ENCODE measurements at regions not wholly inside any gene's neighbourhood (a gene's known extent, or its start where the extent isn't known, plus 50 kb on each side); places are given as distances from the start of the nearest gene placed in this dataset.

- no peaks in the 10 kb centered on the region for H3K9me3 Mint-ChIP-seq
- H3K27ac Mint-ChIP-seq: no peak overlapping the region
- H3K27me3 Mint-ChIP-seq: peaks cover 1% of the 10 kb centered on the region
- H3K36me3 Mint-ChIP-seq: no peaks in the 10 kb centered on the region
- H3K4me1 Mint-ChIP-seq: peaks cover 0 to 3% (median 0%) of the 10 kb centered on the region in 3 donors
- H3K4me3 Mint-ChIP-seq: no peak overlapping the region
Observed at GRCh38 chr5:53814819-53815218, 254.4 kb downstream of the NDUFS4 start.

- H3K27me3 Mint-ChIP-seq: peaks cover 1% of the 10 kb centered on the region
- H3K4me1 Mint-ChIP-seq: peaks cover 0 to 5% (median 3%) of the 10 kb centered on the region in 3 donors
Observed at GRCh38 chr5:53815471-53815870, 255.0 kb downstream of the NDUFS4 start.

GRCh38 chr5:53817183-53817582, 256.7 kb downstream of the NDUFS4 start:
- H3K9me3 Mint-ChIP-seq: no peaks in the 10 kb centered on the region
- H3K27me3 Mint-ChIP-seq: peaks cover 1% of the 10 kb centered on the region

More at GRCh38 chr5:53815471-53815870, 255.0 kb downstream of the NDUFS4 start:
- Mint-ChIP-seq H3K9me3 (no peaks in the 10 kb centered on the region), H3K27ac (no peak overlapping the region), H3K4me3 (no peak overlapping the region), H3K36me3 (no peaks in the 10 kb centered on the region)

GRCh38 chr5:53819482-53819881, 259.0 kb downstream of the NDUFS4 start:
- Mint-ChIP-seq H3K36me3 (no peaks in the 10 kb centered on the region), H3K27me3 (peaks cover 1% of the 10 kb centered on the region), H3K4me1 (peaks cover 0 to 8% (median 3%) of the 10 kb centered on the region in 3 donors), H3K27ac (no peak overlapping the region), H3K4me3 (peak overlapping the region in 1 of 4 donors; percentile 56), H3K9me3 (no peaks in the 10 kb centered on the region)

More at GRCh38 chr5:53817183-53817582, 256.7 kb downstream of the NDUFS4 start:
- Mint-ChIP-seq H3K4me3 (no peak overlapping the region), H3K27ac (no peak overlapping the region), H3K4me1 (peaks cover 0 to 8% (median 3%) of the 10 kb centered on the region in 3 donors), H3K36me3 (no peaks in the 10 kb centered on the region)

DNA sequence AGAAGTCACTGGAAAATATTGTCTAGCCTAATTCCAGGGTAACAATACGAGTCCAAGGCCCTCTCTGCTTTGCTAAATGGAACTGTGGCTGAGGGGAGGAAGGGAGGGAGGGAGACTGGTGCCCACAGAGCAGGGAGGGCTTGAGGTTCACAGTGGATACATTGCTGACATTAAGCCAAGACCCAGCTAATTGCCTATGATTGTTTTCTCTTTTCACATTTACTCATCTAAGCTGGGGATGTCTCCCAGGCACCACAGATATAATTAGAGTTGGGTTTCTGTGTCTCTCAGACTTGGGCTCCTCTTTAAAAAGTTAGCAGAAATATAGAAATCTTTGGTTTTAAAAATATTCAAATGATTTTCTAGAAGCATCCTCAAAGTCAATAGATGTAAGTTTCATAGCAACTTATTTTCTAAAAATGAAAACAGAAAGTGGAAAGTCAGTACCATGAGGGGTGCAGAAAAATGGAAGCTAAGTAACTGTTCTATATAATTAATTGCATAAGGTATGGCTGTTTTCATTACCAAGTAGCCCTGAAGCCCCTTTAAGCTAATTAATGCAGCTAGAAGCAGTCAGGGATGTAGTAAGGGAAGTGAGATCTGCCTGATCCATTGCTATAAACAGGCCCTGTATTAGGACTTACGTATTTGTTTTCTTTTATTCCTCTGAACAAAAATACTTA, 259.8 kb downstream of the NDUFS4 start:
- Mint-ChIP-seq H3K27me3 (no peaks in the 10 kb centered on the region), H3K4me3 (no peak overlapping the region), H3K9me3 (no peaks in the 10 kb centered on the region), H3K36me3 (no peaks in the 10 kb centered on the region), H3K27ac (no peak overlapping the region), H3K4me1 (peaks cover 0 to 8% (median 0%) of the 10 kb centered on the region in 3 donors)

DNA sequence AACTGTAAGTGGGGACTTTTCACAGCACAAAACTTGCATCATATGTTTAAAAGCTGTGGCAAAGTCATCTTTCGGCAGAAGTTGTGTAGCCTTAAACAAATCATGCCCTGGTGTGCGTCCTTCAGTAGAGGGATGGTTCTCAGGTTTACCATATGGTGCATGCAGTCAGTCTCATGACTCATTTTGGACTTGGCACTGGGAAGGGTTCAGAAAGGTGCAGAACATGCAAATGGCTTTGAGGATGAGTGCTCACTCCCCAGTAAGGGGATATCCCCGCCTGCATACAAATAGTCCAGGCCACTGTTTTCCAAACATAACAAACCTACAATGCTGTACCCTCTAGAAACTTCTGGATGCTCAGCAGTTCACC, 260.3 kb downstream of the NDUFS4 start:
- Mint-ChIP-seq H3K4me1 (peaks cover 0 to 8% (median 0%) of the 10 kb centered on the region in 3 donors), H3K9me3 (no peaks in the 10 kb centered on the region), H3K27ac (no peak overlapping the region), H3K36me3 (no peaks in the 10 kb centered on the region), H3K4me3 (no peak overlapping the region), H3K27me3 (no peaks in the 10 kb centered on the region)

- Mint-ChIP-seq H3K27me3 (no peaks in the 10 kb centered on the region), H3K4me3 (no peak overlapping the region), H3K27ac (no peak overlapping the region), H3K36me3 (no peaks in the 10 kb centered on the region), H3K9me3 (no peaks in the 10 kb centered on the region), H3K4me1 (peaks cover 0 to 10% (median 0%) of the 10 kb centered on the region in 3 donors)
Observed at GRCh38 chr5:53825016-53825415, 264.6 kb downstream of the NDUFS4 start.

DNA sequence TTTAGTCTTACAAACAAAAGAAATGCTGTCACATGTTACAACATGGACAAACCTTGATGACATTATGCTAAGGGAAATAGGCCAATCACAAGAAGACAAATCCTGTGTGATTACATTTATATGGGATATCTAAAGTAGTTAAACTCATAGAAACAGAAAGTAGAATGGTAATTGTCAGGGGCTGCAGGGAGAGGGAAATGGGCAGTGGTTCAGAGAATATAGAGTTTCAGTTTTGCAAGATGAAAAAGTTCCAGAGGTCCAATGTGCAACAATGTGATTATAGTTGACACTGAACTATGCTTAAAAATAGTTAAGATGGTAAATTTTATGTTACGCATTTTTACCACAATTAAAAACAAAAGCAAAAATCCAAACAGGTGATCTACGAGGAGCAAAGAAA, 265.5 kb downstream of the NDUFS4 start:
- no peaks in the 10 kb centered on the region for H3K27me3 Mint-ChIP-seq
- no peak overlapping the region for H3K27ac Mint-ChIP-seq
- H3K36me3 Mint-ChIP-seq: no peaks in the 10 kb centered on the region
- H3K4me3 Mint-ChIP-seq: no peak overlapping the region
- peaks cover 0 to 2% (median 0%) of the 10 kb centered on the region in 3 donors for H3K4me1 Mint-ChIP-seq
- H3K9me3 Mint-ChIP-seq: peaks cover 0 to 1% (median 0%) of the 10 kb centered on the region in 3 donors

- Mint-ChIP-seq H3K4me3 (no peak overlapping the region), H3K27ac (no peak overlapping the region), H3K36me3 (no peaks in the 10 kb centered on the region), H3K27me3 (no peaks in the 10 kb centered on the region), H3K9me3 (peaks cover 0 to 5% (median 0%) of the 10 kb centered on the region in 3 donors), H3K4me1 (peaks cover 0 to 2% (median 0%) of the 10 kb centered on the region in 3 donors)
Observed at GRCh38 chr5:53826504-53826903, 266.1 kb downstream of the NDUFS4 start.

GRCh38 chr5:53827211-53827651, 266.8 kb downstream of the NDUFS4 start:
- H3K4me1 Mint-ChIP-seq: peaks cover 0 to 2% (median 0%) of the 10 kb centered on the region in 3 donors
- no peaks in the 10 kb centered on the region for H3K36me3 Mint-ChIP-seq
- H3K27me3 Mint-ChIP-seq: no peaks in the 10 kb centered on the region
- peaks cover 0 to 6% (median 0%) of the 10 kb centered on the region in 3 donors for H3K9me3 Mint-ChIP-seq
- H3K27ac Mint-ChIP-seq: no peak overlapping the region
- H3K4me3 Mint-ChIP-seq: no peak overlapping the region

DNA sequence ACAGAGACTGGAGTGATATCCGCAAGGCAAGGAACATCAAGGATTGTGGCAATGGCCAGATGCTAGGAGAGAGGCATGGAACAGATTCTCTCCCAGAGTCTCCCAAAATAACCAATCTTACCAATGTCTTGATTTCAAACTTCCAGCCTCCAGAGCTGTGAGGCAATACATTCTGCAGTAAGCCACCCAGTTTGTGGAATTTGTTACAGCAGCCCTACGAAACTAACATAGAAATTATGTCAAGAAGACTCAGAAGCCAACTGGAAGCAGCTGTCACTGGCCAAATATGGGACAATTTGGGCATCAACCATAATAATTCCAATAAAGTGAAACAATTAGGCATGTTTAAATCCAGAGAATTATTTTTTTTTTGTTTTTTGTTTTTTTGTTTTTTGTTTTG, 271.1 kb downstream of the NDUFS4 start:
- Mint-ChIP-seq H3K27ac (no peak overlapping the region), H3K4me3 (peak overlapping the region in 1 of 4 donors; percentile 23), H3K27me3 (no peaks in the 10 kb centered on the region), H3K9me3 (peaks cover 0 to 6% (median 0%) of the 10 kb centered on the region in 3 donors), H3K4me1 (no peaks in the 10 kb centered on the region), H3K36me3 (no peaks in the 10 kb centered on the region)
